ENCODE measurements at regions not wholly inside any gene's neighbourhood (a gene's known extent, or its start where the extent isn't known, plus 50 kb on each side); places are given as distances from the start of the nearest gene placed in this dataset.

DNA sequence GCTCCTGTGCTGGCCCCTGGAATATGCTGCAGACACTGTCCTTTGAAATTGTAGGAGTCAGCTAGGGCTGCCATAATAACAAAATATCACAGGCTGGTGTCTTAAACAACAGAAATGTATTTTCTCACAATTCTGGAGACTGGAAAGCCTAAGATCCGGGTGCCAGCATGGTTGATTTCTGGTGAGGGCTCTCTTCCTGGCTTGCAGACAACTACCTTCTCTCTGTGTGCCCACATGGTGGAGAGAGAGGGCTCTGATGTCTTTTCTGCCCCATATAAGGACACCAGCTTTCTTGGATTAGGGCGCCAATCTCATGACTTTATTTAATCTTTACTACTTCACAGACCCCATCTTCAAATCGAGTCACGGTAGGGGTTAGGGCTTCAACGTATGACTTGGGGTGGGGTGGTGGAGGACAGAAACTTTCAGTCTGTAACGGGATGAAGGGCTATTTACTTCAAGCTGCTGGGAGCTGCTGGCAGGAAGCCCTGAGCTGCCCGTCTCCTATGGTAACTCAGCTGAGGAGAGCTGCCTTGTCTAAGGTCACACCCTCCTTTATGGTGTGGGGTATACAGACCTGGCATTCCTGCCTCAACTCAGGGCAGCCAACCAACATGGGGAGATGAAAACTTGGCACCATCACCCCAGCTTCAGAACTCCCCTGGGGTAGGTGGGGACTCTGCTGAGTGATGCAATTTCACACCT is 142.9 kb upstream of the ZBED5 start:
- H3K27me3 ChIP-seq (ENCODE audit: control insufficient read depth in 2 of 2, insufficient read depth in 2 of 2, low read length in 2 of 2), result peaks cover 8 to 9% of the 10 kb centered on the region in 2 experiments
- no peaks in the 10 kb centered on the region for H3K36me3 ChIP-seq (ENCODE audit: control insufficient read depth in 2 of 2, extremely low read depth in 1 of 2, insufficient read depth in 2 of 2, low read length in 2 of 2)
- no peaks in the 10 kb centered on the region for H3K9me1 ChIP-seq (replicated peaks; ENCODE audit: control insufficient read depth, extremely low read depth, insufficient read depth, low read length)
- no peaks in the 10 kb centered on the region for H3K9me3 ChIP-seq (replicated peaks; ENCODE audit: control insufficient read depth, insufficient read depth, low read length)
- no peak overlapping the region for H2AFZ ChIP-seq (ENCODE audit: low read depth, low read length)
- TF ChIP-seq EZH2 (IDR thresholded peaks at IDR 0.05; ENCODE audit: borderline replicate concordance, low read depth, low read length, severe bottlenecking) (no peak), POLR2A (IDR thresholded peaks at IDR 0.05; ENCODE audit: low read depth, low read length) (no peak), MYC (IDR thresholded peaks at IDR 0.05; ENCODE audit: low read depth, low read length) (no peak), POLR2AphosphoS5 (IDR thresholded peaks at IDR 0.05; ENCODE audit: insufficient read depth, low read depth, low read length) (no peak), FOS (IDR thresholded peaks at IDR 0.05; ENCODE audit: borderline replicate concordance, insufficient read depth, low read length) (no peak), GATA2 (IDR thresholded peaks at IDR 0.05; ENCODE audit: insufficient read depth, insufficient read length, low read depth, low read length) (no peak), JUN (IDR thresholded peaks at IDR 0.05; ENCODE audit: borderline replicate concordance, insufficient read depth, insufficient read length, low read depth) (no peak)
- TF ChIP-seq, protein P1, sequence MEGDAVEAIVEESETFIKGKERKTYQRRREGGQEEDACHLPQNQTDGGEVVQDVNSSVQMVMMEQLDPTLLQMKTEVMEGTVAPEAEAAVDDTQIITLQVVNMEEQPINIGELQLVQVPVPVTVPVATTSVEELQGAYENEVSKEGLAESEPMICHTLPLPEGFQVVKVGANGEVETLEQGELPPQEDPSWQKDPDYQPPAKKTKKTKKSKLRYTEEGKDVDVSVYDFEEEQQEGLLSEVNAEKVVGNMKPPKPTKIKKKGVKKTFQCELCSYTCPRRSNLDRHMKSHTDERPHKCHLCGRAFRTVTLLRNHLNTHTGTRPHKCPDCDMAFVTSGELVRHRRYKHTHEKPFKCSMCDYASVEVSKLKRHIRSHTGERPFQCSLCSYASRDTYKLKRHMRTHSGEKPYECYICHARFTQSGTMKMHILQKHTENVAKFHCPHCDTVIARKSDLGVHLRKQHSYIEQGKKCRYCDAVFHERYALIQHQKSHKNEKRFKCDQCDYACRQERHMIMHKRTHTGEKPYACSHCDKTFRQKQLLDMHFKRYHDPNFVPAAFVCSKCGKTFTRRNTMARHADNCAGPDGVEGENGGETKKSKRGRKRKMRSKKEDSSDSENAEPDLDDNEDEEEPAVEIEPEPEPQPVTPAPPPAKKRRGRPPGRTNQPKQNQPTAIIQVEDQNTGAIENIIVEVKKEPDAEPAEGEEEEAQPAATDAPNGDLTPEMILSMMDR (IDR thresholded peaks at IDR 0.05; ENCODE audit: extremely low read depth in 1 of 2, insufficient read depth in 1 of 2, low read depth in 1 of 2, low read length in 2 of 2), result no peak
- TF ChIP-seq, protein P2, sequence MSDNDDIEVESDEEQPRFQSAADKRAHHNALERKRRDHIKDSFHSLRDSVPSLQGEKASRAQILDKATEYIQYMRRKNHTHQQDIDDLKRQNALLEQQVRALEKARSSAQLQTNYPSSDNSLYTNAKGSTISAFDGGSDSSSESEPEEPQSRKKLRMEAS (IDR thresholded peaks at IDR 0.05; ENCODE audit: insufficient read depth, insufficient read length), result no peak
- no peak overlapping the region for H3K9ac ChIP-seq (replicated peaks; ENCODE audit: extremely low read depth, insufficient read depth, low read length)
- no TSS peak for BruUV-seq (replicated peaks)
- dilution Hi-C loops (cut with MboI; ENCODE audit: extremely low pct_ligation_motif_present, low sequenced_read_pairs), result no loop called here
- H3K4me3 ChIP-seq (replicated peaks in 1 of 3; ENCODE audit: insufficient read depth in 1 of 3, low read depth in 1 of 3, low read length in 3 of 3), result no peak overlapping the region
- H4K20me1 ChIP-seq (replicated peaks; ENCODE audit: control insufficient read depth, extremely low read depth, insufficient read depth, low read length), result no peaks in the 10 kb centered on the region
- DNase-seq (ENCODE audit: low read depth, low spot score) (no peak), FAIRE-seq (no peak)
- intact Hi-C loops (cut with micrococcal nuclease), result no loop called here
- no peaks in the 10 kb centered on the region for H3K79me2 ChIP-seq (ENCODE audit: control insufficient read depth, insufficient read depth, low read length)
- no peaks in the 10 kb centered on the region for H3K4me1 ChIP-seq (ENCODE audit: control insufficient read depth, extremely low read depth, insufficient read depth, low read length)
- no peak overlapping the region for H3K27ac ChIP-seq (ENCODE audit: insufficient read depth, low read depth, low read length)
- no peak overlapping the region for H3K4me2 ChIP-seq (ENCODE audit: insufficient read depth, low read length)
- ChIA-PET POLR2A (no interaction called here), CTCF (no interaction called here)
